ENCODE measurements at regions not wholly inside any gene's neighbourhood (a gene's known extent, or its start where the extent isn't known, plus 50 kb on each side); places are given as distances from the start of the nearest gene placed in this dataset.
"Not testable (repeated sequence)": the region's sequence is repeated elsewhere in the genome, so short reads cannot be mapped to it uniquely, and the experiment has no call there.

DNA sequence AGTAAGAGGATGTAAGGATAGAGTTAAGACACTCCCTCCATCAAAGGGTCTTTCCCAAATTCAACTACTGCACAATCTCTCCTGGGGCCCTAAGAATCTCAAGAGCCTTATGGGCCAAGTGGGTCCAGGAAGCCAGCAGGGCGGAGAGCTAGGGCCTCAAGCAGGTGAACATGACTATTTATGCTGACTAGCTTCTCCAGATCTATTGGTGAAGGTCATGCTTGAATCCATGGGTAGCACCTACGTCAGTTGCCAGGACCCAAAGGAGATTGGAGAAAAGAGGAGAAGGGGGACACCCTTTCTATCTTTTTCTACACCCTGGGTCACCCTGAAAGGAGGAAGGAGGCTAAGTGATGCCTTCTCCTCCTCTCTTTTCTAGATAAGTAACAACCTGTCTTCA, 534.2 kb upstream of the MIS18BP1 start:
- TF ChIP-seq, protein P1, sequence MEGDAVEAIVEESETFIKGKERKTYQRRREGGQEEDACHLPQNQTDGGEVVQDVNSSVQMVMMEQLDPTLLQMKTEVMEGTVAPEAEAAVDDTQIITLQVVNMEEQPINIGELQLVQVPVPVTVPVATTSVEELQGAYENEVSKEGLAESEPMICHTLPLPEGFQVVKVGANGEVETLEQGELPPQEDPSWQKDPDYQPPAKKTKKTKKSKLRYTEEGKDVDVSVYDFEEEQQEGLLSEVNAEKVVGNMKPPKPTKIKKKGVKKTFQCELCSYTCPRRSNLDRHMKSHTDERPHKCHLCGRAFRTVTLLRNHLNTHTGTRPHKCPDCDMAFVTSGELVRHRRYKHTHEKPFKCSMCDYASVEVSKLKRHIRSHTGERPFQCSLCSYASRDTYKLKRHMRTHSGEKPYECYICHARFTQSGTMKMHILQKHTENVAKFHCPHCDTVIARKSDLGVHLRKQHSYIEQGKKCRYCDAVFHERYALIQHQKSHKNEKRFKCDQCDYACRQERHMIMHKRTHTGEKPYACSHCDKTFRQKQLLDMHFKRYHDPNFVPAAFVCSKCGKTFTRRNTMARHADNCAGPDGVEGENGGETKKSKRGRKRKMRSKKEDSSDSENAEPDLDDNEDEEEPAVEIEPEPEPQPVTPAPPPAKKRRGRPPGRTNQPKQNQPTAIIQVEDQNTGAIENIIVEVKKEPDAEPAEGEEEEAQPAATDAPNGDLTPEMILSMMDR (IDR thresholded peaks at IDR 0.05; ENCODE audit: borderline replicate concordance, insufficient read depth, low read depth, low read length) = no peak

DNA sequence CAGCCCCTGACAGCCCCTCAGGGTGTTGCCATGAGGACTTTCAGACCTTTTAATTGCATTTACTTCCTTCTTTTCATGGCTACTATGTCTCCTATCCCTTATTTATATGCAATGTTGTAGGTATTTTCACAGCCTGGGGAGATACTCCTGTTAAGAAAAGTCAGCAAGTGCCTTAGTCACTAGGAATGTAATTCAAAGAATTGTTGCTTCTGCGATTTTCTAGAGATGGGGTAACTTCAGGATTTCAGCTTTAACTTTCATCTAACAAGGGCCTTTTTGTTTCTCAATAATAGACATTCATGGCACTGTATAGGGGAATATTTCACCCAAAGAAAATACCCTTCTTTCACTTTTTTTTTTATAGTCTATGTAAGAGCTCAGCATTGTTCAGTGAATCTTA, 533.3 kb upstream of the MIS18BP1 start:
- TF ChIP-seq, protein P1 (IDR thresholded peaks at IDR 0.05; ENCODE audit: borderline replicate concordance, insufficient read depth, low read depth, low read length) = no peak
- no peak overlapping the region for H3K4me3 ChIP-seq (ENCODE audit: low read depth, low read length)

More for the DNA sequence above, 534.2 kb upstream of the MIS18BP1 start:
- H3K4me3 ChIP-seq (ENCODE audit: low read depth, low read length) = no peak overlapping the region

DNA sequence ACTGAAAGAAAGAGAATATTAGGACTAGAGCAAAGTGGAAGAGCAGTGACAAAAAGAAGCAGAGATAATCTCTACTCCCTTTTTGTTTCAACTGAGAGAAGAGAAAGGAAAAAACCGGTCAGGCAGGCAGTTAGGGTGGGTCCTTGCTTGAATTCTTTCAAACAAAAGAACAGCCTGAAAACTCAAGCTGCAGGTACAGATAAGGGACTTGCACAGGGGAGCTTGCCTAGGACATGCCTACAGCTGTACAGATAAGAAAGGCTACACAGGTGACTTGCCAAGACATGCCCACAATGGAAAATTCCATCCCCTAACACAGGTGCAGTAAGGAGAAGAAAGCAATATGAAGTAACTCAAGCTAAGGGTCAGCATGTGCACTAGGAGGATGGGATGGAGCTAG, 532.2 kb upstream of the MIS18BP1 start:
- TF ChIP-seq, protein P1 (IDR thresholded peaks at IDR 0.05; ENCODE audit: borderline replicate concordance, insufficient read depth, low read depth, low read length) = no peak

DNA sequence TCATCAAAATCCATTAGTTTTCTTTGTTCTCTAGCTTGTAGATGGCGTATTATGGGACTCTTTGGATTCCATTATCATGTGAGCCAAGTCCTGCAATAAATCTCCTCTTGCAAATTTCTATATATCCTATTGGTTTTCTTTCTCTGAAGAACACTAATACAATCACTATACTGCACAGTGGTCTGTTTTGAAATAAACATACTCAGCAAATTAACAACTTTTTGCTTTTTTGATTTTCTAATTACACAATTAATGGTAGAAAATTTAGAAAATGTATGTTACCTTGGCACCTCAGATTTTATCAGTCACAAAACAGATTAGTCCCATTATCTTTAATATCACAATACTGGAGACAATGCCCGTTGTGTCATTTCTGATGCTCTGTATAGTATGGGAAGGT, 513.2 kb upstream of the MIS18BP1 start:
- TF ChIP-seq, protein P1 (IDR thresholded peaks at IDR 0.05; ENCODE audit: borderline replicate concordance, insufficient read depth, low read depth, low read length) = no peak
- H3K4me3 ChIP-seq (ENCODE audit: low read depth, low read length) = no peak overlapping the region

More for the DNA sequence above, 532.2 kb upstream of the MIS18BP1 start:
- H3K4me3 ChIP-seq (ENCODE audit: low read depth, low read length) = no peak overlapping the region

DNA sequence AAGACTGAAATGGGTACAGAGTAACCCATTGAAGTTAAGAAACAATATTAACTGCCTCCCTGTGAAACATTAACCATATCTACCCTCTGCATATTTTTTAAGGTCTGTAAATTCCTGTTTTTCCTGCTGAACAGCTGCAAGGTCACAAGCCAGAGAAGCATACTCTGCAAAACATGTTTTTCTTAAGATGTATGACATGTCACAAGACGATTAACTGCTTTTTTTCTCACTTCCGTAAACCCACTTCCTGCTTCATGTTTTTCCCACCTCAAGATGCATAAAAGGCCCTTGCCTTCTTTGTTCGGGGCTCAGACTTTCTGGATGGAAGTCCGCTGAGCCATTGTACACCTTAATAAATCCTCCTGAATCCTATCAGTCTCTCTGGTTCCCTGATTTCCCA, 504.7 kb upstream of the MIS18BP1 start:
- TF ChIP-seq, protein P1 (IDR thresholded peaks at IDR 0.05; ENCODE audit: borderline replicate concordance, insufficient read depth, low read depth, low read length) = no peak
- no peak overlapping the region for H3K4me3 ChIP-seq (ENCODE audit: low read depth, low read length)

DNA sequence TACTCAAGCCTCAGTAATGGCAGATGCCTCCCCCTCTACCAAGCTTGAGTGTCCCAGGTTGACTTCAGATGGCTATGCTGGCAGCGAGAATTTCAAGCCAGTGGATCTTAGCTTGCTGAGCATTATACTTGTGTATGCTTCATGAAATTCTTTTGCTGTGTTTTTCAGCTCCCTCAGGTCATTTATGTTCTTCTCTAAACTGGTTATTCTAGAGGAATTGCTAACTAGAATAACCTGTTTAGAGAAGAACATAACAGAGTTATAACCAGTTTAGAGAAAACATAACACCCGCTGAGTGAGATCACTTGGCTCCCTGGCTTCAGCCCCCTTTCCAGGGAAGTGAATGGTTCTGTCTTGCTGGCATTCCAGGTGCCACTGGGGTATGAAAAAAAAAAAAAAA, 503.4 kb upstream of the MIS18BP1 start:
- H3K4me3 ChIP-seq (ENCODE audit: low read depth, low read length) = not testable (repeated sequence)

DNA sequence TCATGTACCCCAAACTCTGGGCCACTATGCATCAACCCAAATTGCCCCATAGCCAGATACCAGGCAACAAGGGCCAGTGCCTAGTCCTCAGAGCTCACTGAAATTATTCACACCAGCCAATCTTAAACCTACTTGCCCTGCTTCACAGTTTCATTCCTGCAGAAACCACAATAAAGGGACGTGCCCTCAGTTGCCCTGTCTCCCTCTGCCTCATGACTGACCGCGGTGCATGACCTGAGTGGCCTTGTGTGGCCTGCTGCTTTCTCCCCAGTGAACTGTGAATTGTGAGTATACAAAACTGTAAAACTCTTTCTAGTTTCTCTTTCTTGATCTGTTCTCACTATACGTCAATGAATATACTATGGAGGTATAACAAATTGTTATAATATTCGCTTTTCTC, 490.9 kb upstream of the MIS18BP1 start:
- TF ChIP-seq, protein P1 (IDR thresholded peaks at IDR 0.05; ENCODE audit: borderline replicate concordance, insufficient read depth, low read depth, low read length) = no peak

DNA sequence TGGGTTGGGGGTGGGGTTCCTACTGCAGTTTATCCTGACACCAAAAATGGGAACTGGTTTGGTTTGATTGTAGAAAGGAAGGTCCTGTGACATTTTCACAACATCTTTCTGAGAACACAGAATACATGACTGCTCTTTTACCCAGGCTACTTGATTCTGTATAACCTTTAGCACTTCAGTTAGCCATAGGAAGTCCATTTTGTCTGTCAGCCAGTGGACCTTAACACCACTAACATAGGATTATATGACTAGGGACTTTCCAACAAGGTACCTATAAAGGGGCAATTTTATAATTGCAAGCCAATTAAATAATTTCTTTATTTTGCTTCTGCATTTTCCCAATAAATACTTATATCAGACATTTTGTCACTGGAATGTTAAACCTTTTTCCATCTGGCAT, 489.2 kb upstream of the MIS18BP1 start:
- TF ChIP-seq, protein P1 (IDR thresholded peaks at IDR 0.05; ENCODE audit: borderline replicate concordance, insufficient read depth, low read depth, low read length) = no peak
- H3K4me3 ChIP-seq (ENCODE audit: low read depth, low read length) = no peak overlapping the region

More for the DNA sequence above, 490.9 kb upstream of the MIS18BP1 start:
- H3K4me3 ChIP-seq (ENCODE audit: low read depth, low read length) = no peak overlapping the region

Data from GM12875 (cell line).